ENCODE measurements at regions not wholly inside any gene's neighbourhood (a gene's known extent, or its start where the extent isn't known, plus 50 kb on each side); places are given as distances from the start of the nearest gene placed in this dataset.

- no peaks in the 10 kb centered on the region for H4K20me1 ChIP-seq (ENCODE audit: insufficient read depth)
- H3K27me3 ChIP-seq (ENCODE audit: insufficient read depth, low read length), result no peaks in the 10 kb centered on the region
- no peak for DNase-seq (ENCODE audit: low read depth, low spot score)
- H3K9ac ChIP-seq (ENCODE audit: low read length), result no peak overlapping the region
- no peaks in the 10 kb centered on the region for H3K9me3 ChIP-seq (ENCODE audit: control insufficient read depth in 1 of 2, insufficient read depth in 1 of 2, low read depth in 1 of 2, low read length in 2 of 2)
- no peaks in the 10 kb centered on the region for H3K36me3 ChIP-seq (ENCODE audit: control insufficient read depth in 1 of 2, insufficient read depth in 2 of 2, low read length in 2 of 2)
- TF ChIP-seq, protein P1, sequence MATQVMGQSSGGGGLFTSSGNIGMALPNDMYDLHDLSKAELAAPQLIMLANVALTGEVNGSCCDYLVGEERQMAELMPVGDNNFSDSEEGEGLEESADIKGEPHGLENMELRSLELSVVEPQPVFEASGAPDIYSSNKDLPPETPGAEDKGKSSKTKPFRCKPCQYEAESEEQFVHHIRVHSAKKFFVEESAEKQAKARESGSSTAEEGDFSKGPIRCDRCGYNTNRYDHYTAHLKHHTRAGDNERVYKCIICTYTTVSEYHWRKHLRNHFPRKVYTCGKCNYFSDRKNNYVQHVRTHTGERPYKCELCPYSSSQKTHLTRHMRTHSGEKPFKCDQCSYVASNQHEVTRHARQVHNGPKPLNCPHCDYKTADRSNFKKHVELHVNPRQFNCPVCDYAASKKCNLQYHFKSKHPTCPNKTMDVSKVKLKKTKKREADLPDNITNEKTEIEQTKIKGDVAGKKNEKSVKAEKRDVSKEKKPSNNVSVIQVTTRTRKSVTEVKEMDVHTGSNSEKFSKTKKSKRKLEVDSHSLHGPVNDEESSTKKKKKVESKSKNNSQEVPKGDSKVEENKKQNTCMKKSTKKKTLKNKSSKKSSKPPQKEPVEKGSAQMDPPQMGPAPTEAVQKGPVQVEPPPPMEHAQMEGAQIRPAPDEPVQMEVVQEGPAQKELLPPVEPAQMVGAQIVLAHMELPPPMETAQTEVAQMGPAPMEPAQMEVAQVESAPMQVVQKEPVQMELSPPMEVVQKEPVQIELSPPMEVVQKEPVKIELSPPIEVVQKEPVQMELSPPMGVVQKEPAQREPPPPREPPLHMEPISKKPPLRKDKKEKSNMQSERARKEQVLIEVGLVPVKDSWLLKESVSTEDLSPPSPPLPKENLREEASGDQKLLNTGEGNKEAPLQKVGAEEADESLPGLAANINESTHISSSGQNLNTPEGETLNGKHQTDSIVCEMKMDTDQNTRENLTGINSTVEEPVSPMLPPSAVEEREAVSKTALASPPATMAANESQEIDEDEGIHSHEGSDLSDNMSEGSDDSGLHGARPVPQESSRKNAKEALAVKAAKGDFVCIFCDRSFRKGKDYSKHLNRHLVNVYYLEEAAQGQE (IDR thresholded peaks at IDR 0.05; ENCODE audit: low read depth), result no peak
- TF ChIP-seq RAD21 (IDR thresholded peaks at IDR 0.05; ENCODE audit: low read depth), result no peak
- TF ChIP-seq, protein P2, sequence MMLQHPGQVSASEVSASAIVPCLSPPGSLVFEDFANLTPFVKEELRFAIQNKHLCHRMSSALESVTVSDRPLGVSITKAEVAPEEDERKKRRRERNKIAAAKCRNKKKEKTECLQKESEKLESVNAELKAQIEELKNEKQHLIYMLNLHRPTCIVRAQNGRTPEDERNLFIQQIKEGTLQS (IDR thresholded peaks at IDR 0.05), result no peak
- no peak for TF ChIP-seq ZBTB33 (IDR thresholded peaks at IDR 0.05; ENCODE audit: extremely low read depth, insufficient replicate concordance, low read length)
- no peak for TF ChIP-seq POLR2AphosphoS5 (IDR thresholded peaks at IDR 0.05; ENCODE audit: low read depth, low read length)
- TF ChIP-seq SIN3A (IDR thresholded peaks at IDR 0.05; ENCODE audit: low read depth), result no peak
- no peak for TF ChIP-seq YY1 (IDR thresholded peaks at IDR 0.05; ENCODE audit: extremely low read depth, insufficient replicate concordance, low read depth, low read length)
- no peak for TF ChIP-seq SRF (IDR thresholded peaks at IDR 0.05; ENCODE audit: low read depth)
- no peak for TF ChIP-seq ZNF274 (IDR thresholded peaks at IDR 0.05; ENCODE audit: low read depth, low read length)
- no peak for TF ChIP-seq JUND (IDR thresholded peaks at IDR 0.05)
- no peak for TF ChIP-seq CEBPB (IDR thresholded peaks at IDR 0.05; ENCODE audit: low read depth)
- no peak for TF ChIP-seq ZFX (IDR thresholded peaks at IDR 0.05)
- no peak overlapping the region for H3K4me3 ChIP-seq (replicated peaks in 1 of 2; ENCODE audit: low read depth in 1 of 2, low read length in 2 of 2)
- intact Hi-C loops (cut with micrococcal nuclease), result no loop called here
- RAD21 ChIA-PET (ENCODE audit: low non-redundant PET in 1 of 2, low total read pairs in 2 of 2, uncharacterized antibody in 2 of 2, unreplicated experiment in 2 of 2), result no interaction called here
- H3K4me1 ChIP-seq (ENCODE audit: control insufficient read depth in 1 of 2, insufficient read depth in 2 of 2, low read length in 2 of 2), result 0 out of 4 replicates have a peak, but pooled peaks cover 0 to 6% of the 10 kb centered on the region in 2 experiments
- BruUV-seq (replicated peaks), result no TSS peak
- ATAC-seq, result no peak
- no peak overlapping the region for H2AFZ ChIP-seq (ENCODE audit: low read depth, low read length, poor library complexity, severe bottlenecking)
- H3K27ac ChIP-seq (ENCODE audit: low read depth, low read length), result no peak overlapping the region
- no peaks in the 10 kb centered on the region for H3K9me2 ChIP-seq (ENCODE audit: insufficient read depth)
- no peaks in the 10 kb centered on the region for H3K79me2 ChIP-seq (ENCODE audit: insufficient read depth, low read length)
- POLR2A ChIA-PET, result no interaction called here
- CTCF ChIA-PET, result no interaction called here
- H3K4me2 ChIP-seq (ENCODE audit: low read length), result no peak overlapping the region
Observed at GRCh38 chr9:77085416-77085815, 66.0 kb downstream of the FOXB2 start.
